ENCODE measurements at regions not wholly inside any gene's neighbourhood (a gene's known extent, or its start where the extent isn't known, plus 50 kb on each side); places are given as distances from the start of the nearest gene placed in this dataset.

GRCh38 chr3:27596921-27597320 is 112.7 kb upstream of the SLC4A7 start:
- TF ChIP-seq POLR2A (IDR thresholded peaks at IDR 0.05; ENCODE audit: low read depth, low read length) (no peak), TAF1 (IDR thresholded peaks at IDR 0.05; ENCODE audit: low read depth, low read length) (no peak), POLR2AphosphoS5 (IDR thresholded peaks at IDR 0.05; ENCODE audit: low read depth, low read length) (no peak), SPI1 (IDR thresholded peaks at IDR 0.05; ENCODE audit: low read depth, low read length) (no peak), POU2F2 (IDR thresholded peaks at IDR 0.05; ENCODE audit: low read depth, low read length) (no peak)

All from GM12891 (cell line).